HG03139 (cell line): ENCODE measurements at regions not wholly inside any gene's neighbourhood (a gene's known extent, or its start where the extent isn't known, plus 50 kb on each side); places are given as distances from the start of the nearest gene placed in this dataset.
"Not testable (repeated sequence)": the region's sequence is repeated elsewhere in the genome, so short reads cannot be mapped to it uniquely, and the experiment has no call there.

Source experiments
- ATAC-seq: cut with Tn5 transposase; IDR thresholded peaks from one replicate; pipeline ENCODE4 v1.9.1; 2021; ENCODE audit not compliant: unreplicated experiment

DNA sequence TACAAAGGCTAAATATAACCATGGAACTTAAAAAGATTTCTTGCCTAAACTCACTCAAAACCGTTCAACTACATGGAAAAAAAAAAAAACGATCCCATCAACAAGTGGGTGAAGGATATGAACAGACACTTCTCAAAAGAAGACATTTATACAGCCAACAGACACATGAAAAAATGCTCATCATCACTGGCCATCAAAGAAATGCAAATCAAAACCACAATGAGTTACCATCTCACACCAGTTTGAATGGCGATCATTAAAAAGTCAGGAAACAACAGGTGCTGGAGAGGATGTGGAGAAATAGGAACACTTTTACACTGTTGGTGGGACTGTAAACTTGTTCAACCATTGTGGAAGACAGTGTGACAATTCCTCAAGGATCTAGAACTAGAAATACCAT is 151.2 kb upstream of the SMIM30 start:
- ATAC-seq, result not testable (repeated sequence)

DNA sequence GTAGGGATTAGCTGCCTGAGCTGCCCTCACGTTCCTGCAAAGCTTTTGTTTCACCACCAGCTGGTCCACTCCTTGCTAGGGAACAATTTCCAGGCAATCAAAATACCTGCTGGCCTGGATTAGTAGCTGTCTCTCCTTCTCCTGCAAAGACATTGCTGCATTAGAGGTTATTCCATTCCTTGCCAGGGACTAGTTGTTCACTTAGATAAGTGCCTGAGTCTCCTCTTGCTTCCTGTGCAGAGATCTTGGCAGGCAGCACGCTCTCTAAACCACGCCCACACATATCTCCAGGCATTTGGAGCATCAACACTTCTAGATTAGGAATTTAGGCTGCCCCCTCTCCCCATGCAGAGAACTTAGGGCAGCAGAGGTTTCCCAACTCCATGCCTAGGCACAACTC is 150.4 kb upstream of the SMIM30 start:
- no peak for ATAC-seq

DNA sequence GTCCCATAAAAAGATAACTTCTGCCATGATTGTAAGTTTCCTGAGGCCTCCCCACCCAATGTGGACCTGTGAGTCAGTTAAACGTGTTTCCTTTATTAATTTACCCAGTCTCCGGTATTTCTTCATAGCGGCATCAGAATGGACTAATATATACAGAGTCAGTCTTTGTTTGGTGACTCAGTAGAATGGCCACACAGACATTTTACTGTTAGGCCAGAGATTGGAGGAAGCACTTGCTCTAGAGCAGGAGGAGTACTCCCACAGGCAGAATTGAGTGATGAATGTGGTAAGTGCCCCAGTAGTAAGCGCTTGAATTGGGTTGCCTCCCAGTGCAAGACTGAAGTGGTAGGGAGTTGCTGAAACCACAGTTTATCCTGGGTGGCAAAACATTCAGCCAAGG is 149.5 kb upstream of the SMIM30 start:
- ATAC-seq, result no peak

GRCh38 chr7:113267271-113267670 is 148.9 kb upstream of the SMIM30 start:
- ATAC-seq, result no peak

DNA sequence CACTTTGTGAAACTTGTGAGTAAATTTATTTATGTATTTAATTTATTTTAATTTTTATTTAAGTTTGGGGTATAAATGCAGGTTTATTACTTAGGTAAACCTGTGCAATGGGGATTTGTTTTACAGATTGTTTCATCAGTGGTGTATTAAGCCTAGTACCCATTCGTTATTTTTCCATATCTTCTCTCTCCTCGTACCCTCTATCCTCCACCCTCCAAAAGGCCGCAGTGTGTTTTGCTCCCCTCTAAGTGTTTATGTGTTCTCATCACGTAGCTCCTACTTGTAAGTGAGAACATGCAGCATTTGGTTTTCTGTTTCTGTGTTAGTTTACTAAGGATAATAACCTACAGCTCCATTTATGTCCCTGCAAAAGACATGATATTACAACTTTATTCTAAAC is 145.4 kb upstream of the SMIM30 start:
- ATAC-seq, result no peak

- ATAC-seq, result not testable (repeated sequence)
Observed at GRCh38 chr7:113263215-113263742, 144.9 kb upstream of the SMIM30 start.

GRCh38 chr7:113256883-113257531 is 138.7 kb upstream of the SMIM30 start:
- ATAC-seq, result no peak

GRCh38 chr7:113247198-113247597 is 128.8 kb upstream of the SMIM30 start:
- ATAC-seq, result no peak

DNA sequence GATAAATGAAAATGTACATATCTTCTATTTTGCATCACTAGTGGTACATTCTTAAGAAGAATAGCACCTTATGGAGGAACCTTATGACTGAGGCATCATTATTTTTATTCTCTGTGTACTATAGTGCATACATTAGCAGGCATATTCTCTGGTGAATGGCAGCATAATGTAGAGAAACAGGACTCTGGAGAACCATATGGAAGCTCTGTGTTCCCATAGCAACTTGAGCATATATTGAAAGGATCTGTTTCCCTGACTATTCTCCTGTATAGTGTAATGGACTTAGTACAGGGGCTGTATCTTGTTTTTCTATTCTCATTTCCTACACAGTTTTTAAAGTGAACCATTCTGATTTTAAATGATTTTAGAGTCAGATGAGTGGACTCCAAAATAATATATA is 128.4 kb upstream of the SMIM30 start:
- no peak for ATAC-seq

- ATAC-seq, result no peak
Observed at GRCh38 chr7:113232885-113233284, 114.5 kb upstream of the SMIM30 start.

- no peak for ATAC-seq
Observed at GRCh38 chr7:113230691-113231090, 112.3 kb upstream of the SMIM30 start.

DNA sequence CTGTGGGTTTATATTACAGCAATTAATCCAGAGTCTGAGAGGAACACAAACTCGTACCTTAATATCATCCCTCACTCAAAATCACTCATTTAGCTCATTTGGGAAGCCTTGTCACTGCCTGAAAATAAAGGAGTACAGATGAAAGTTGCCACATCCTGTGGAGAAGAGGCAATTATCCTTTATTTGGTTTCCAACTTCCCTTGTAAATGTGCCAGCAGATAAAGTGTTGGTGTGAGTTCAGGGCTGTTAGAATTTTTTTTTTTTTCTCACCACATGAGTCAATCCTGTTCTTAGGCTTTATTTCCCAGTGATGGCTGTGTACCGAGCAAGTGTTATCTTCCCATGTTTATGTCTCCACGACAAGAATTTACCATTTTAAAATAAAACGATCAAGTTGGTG is 99.0 kb upstream of the SMIM30 start:
- no peak for ATAC-seq

GRCh38 chr7:113216038-113216437 is 97.7 kb upstream of the SMIM30 start:
- no peak for ATAC-seq

DNA sequence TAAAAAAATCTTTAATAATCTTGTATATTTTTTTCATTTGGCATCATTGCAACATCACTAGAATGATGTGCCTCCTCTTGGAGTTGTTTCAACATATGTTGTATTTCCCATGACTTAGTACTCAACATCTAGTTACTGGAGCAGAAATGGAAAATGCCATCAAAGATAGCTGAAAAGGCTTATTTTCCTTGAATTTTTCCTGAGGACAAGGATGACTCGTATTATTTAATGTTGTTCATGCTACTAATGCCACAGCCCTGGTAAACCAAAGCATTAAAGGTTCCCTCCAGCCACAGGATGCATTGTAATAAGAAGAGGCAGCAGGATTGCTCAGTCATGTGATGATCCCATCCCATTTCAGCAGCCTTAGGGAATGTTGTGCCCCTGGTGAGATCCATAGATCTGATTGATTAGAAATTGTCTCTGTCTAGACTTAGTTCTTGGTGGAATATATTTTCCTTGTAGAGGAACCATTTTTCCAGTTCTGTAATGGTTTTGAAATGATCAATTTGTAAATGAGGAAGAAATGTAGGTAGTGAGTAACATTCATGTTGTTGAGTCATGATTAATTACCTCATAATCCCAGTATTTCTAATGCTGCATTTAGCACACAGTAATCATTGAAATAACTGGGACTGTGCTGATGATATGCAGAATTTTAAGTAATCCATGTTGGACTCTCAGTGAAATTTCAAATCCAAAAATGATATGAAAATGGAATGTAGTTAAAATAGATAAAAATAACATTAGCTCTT is 91.3 kb upstream of the SMIM30 start:
- ATAC-seq, result no peak

GRCh38 chr7:113207931-113208330 is 89.6 kb upstream of the SMIM30 start:
- ATAC-seq, result no peak

DNA sequence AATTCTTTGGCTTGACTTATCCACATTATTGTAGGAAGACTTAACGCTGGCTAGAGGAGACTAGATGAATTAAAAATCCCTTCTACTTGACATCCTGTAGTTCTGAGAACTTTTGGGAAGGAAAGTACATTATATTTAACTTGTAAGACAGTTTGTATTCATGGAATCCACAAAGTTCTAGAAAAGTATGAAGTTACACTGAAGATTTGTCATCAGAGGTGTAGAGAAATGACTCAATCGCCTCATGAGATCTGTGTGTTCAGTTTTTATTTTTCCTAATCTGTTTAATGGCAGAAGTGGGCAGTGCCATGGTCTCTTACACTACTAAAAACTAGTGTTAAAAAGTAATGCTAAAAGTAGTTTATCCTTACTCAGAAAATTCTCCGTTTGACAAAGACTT is 89.1 kb upstream of the SMIM30 start:
- ATAC-seq, result no peak

DNA sequence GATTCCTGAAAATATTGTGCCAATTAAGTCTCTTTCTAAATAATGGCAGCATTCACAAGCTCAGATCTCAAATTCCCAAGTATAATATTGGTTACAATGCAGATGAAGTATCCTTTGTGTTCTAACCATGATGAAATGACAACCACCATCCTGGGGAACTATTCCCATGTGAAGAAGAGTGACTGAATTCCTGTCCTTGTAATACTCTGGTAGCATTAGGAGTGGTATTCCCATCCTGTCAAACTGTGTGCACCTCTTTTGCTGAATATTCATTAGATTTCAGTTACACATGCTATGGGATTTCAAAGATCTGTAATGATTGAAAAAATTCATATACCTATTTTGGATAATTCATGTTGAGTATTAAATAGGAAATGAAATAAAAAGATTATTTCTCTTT is 86.1 kb upstream of the SMIM30 start:
- no peak for ATAC-seq

GRCh38 chr7:113202284-113202683 is 83.9 kb upstream of the SMIM30 start:
- no peak for ATAC-seq

DNA sequence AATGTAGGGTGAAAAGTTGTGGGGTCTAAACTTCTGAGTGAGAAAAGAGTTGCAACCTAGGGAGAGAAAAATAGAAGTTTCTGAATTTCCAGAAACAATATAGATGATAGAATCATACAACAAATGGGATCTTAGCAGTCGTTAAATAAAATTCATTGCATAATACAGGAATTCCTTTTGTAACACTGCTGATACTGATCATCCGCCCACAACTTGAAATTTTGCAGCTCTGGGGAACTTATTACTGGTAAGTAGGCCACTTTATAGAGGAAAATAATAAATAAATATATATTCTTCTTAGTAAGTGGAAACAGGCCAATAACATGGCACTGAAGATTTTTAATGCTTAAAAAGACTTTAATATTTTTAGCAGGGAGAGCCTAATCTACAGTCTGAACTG is 81.9 kb upstream of the SMIM30 start:
- ATAC-seq, result no peak

GRCh38 chr7:113199841-113200240 is 81.5 kb upstream of the SMIM30 start:
- no peak for ATAC-seq

DNA sequence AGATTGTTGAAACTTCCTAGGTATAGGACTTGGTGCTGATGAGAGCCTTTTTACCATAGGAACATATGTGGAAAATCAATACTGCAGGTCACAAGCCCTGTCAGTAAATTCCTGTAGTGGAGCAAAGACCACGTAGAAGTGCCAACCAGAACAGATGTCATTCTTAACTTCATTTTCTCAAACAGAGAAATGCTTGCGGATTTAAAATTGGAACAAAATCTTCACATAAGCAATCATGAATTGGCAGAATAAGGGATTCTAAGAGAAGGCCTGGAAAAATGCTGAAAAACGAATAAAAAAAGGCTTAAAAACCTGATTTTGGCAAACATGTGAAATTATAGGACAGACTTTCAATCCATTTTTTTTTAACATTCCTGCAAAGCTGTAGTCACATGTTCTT is 80.8 kb upstream of the SMIM30 start:
- ATAC-seq, result no peak

GRCh38 chr7:113198226-113198625 is 79.9 kb upstream of the SMIM30 start:
- ATAC-seq, result no peak

GRCh38 chr7:113197274-113197673 is 78.9 kb upstream of the SMIM30 start:
- no peak for ATAC-seq
